WTC11 (cell line): ENCODE measurements at regions not wholly inside any gene's neighbourhood (a gene's known extent, or its start where the extent isn't known, plus 50 kb on each side); places are given as distances from the start of the nearest gene placed in this dataset.

Experiments
- ATAC-seq: fragments of 200-7000 bp; cut with Tn5 transposase; 2 replicates; pipeline ENCODE4 v1.10.0; 2021; ENCODE audit warnings: mild to moderate bottlenecking, moderate library complexity
- CTCF ChIA-PET: fragments of 300-600 bp; sonication (Branson Sonifier 250); formaldehyde crosslinking; loops from one replicate; lab custom pipeline; 2021; ENCODE audit warnings: antibody characterized with exemption; lab: Charles Lee
- POLR2A ChIA-PET: fragments of 350-600 bp; sonication (Branson Sonifier 250); formaldehyde crosslinking; loops from one replicate; lab custom pipeline; 2021; ENCODE audit warnings: antibody characterized with exemption; lab: Charles Lee
- DNase-seq: peaks from one replicate; pipeline ENCODE4 v3.0.0; 2021; ENCODE audit warnings: low spot score
- H3K27ac Mint-ChIP-seq: 2 replicates; pipeline ENCODE4 v1.8.0; 2021; ENCODE audit warnings: mixed read lengths
- H3K27me3 Mint-ChIP-seq: 2 replicates; pipeline ENCODE4 v1.8.0; 2021; ENCODE audit warnings: low read depth, mild to moderate bottlenecking, moderate library complexity, mixed read lengths
- H3K36me3 Mint-ChIP-seq: 2 replicates; pipeline ENCODE4 v1.8.0; 2021; ENCODE audit warnings: mixed read lengths
- H3K4me1 Mint-ChIP-seq: 2 replicates; pipeline ENCODE4 v1.8.0; 2022; ENCODE audit warnings: mixed read lengths
- H3K4me3 Mint-ChIP-seq: 2 replicates; pipeline ENCODE4 v1.8.0; 2021; ENCODE audit warnings: mild to moderate bottlenecking, moderate library complexity, mixed read lengths
- H3K9me3 Mint-ChIP-seq: 2 replicates; pipeline ENCODE4 v1.8.0; 2021; ENCODE audit warnings: mixed read lengths
- ATF6 ChIP-seq: sonication (generic); formaldehyde crosslinking; IDR thresholded peaks from 2 replicates; pipeline ENCODE4 v1.8.1; 2023; ENCODE audit warnings: mild to moderate bottlenecking, missing genetic modification reagents
- CDX4 ChIP-seq: fragments of 250-450 bp; sonication (Bioruptor Pico); IDR thresholded peaks from 2 replicates; pipeline ENCODE4 v1.9.0; 2021; ENCODE audit warnings: moderate library complexity, mild to moderate bottlenecking, inconsistent platforms, borderline replicate concordance
- CREM ChIP-seq: sonication (generic); formaldehyde crosslinking; IDR thresholded peaks from 2 replicates; pipeline ENCODE4 v1.8.1; 2022; ENCODE audit warnings: mild to moderate bottlenecking, missing genetic modification reagents, moderate library complexity
- CTCF ChIP-seq: fragments of 200-600 bp; IDR thresholded peaks from 2 replicates; pipeline ENCODE4 v1.8.0; 2022; ENCODE audit warnings: antibody characterized with exemption
- GABPB1 ChIP-seq: sonication (generic); formaldehyde crosslinking; IDR thresholded peaks from 2 replicates; pipeline ENCODE4 v1.8.1; 2023; ENCODE audit warnings: mild to moderate bottlenecking, missing genetic modification reagents
- GRHL2 ChIP-seq: fragments of 250-450 bp; sonication (Bioruptor Pico); IDR thresholded peaks from 2 replicates; pipeline ENCODE4 v1.8.0; 2022; ENCODE audit warnings: mild to moderate bottlenecking, moderate library complexity; ENCODE audit not compliant: insufficient replicate concordance, severe bottlenecking
- JUN ChIP-seq: sonication (generic); formaldehyde crosslinking; IDR thresholded peaks from 2 replicates; pipeline ENCODE4 v1.8.0; 2023; ENCODE audit warnings: mild to moderate bottlenecking, missing genetic modification reagents
- NFATC4 ChIP-seq: fragments of 250-450 bp; sonication (Bioruptor Pico); IDR thresholded peaks from 2 replicates; pipeline ENCODE4 v1.9.0; 2021; ENCODE audit warnings: mild to moderate bottlenecking
- PRDM15 ChIP-seq: sonication (generic); formaldehyde crosslinking; IDR thresholded peaks from 2 replicates; pipeline ENCODE4 v1.8.0; 2022; ENCODE audit warnings: missing genetic modification reagents
- RELA ChIP-seq: sonication (generic); formaldehyde crosslinking; IDR thresholded peaks from 2 replicates; pipeline ENCODE4 v1.8.1; 2022; ENCODE audit warnings: missing genetic modification reagents, mild to moderate bottlenecking, borderline replicate concordance
- SP1 ChIP-seq: sonication (generic); formaldehyde crosslinking; conservative IDR thresholded peaks from 2 replicates; pipeline ENCODE4 v1.8.1; 2022; ENCODE audit warnings: missing genetic modification reagents
- ZMAT4 ChIP-seq: fragments of 250-450 bp; sonication (Bioruptor Pico); IDR thresholded peaks from 2 replicates; pipeline ENCODE4 v1.9.0; 2021; ENCODE audit warnings: mild to moderate bottlenecking
- ZNF425 ChIP-seq: fragments of 250-450 bp; sonication (Bioruptor Pico); conservative IDR thresholded peaks from 2 replicates; pipeline ENCODE4 v1.9.0; 2021; ENCODE audit warnings: mild to moderate bottlenecking
- ZNF532 ChIP-seq: fragments of 250-450 bp; sonication (Bioruptor Pico); IDR thresholded peaks from 2 replicates; pipeline ENCODE4 v1.9.0; 2021; ENCODE audit warnings: mild to moderate bottlenecking, borderline replicate concordance

- TF ChIP-seq ZNF532 (CRISPR knock-in tag) (no peak), CTCF (no peak), CDX4 (CRISPR knock-in tag) (no peak), PRDM15 (CRISPR knock-in tag) (no peak), JUN (CRISPR knock-in tag) (no peak), GABPB1 (CRISPR knock-in tag) (no peak), CREM (CRISPR knock-in tag) (no peak), ATF6 (no peak), GRHL2 (no peak)
Observed at GRCh38 chr3:44039006-44039405, 202.7 kb upstream of the TOPAZ1 start (continued).

GRCh38 chr3:44041726-44042125, 200.0 kb upstream of the TOPAZ1 start:
- Mint-ChIP-seq H3K27me3 (no peaks in the 10 kb centered on the region), H3K4me3 (no peak overlapping the region), H3K36me3 (peaks cover 12% of the 10 kb centered on the region; the same call in 1 of the 2 replicates), H3K27ac (no peak overlapping the region), H3K4me1 (no peaks in the 10 kb centered on the region), H3K9me3 (peaks cover 24% of the 10 kb centered on the region)
- no peak for DNase-seq
- TF ChIP-seq RELA (CRISPR knock-in tag) (no peak), SP1 (CRISPR knock-in tag) (no peak), GABPB1 (CRISPR knock-in tag) (no peak), ZNF425 (no peak), ZMAT4 (CRISPR knock-in tag) (no peak), NFATC4 (CRISPR knock-in tag) (no peak)
- POLR2A ChIA-PET = no interaction called here
- CTCF ChIA-PET = no interaction called here
- no peak for ATAC-seq
